Glutamatergic neuron (in vitro differentiated cells): ENCODE measurements at regions not wholly inside any gene's neighbourhood (a gene's known extent, or its start where the extent isn't known, plus 50 kb on each side); places are given as distances from the start of the nearest gene placed in this dataset.

Experiments
- DNase-seq: peaks from one replicate; pipeline ENCODE4 v3.0.0; 2022
- H3K27ac Mint-ChIP-seq: one replicate; pipeline ENCODE4 v1.8.0; 2020; ENCODE audit warnings: mild to moderate bottlenecking, mixed read lengths, inconsistent platforms; ENCODE audit not compliant: unreplicated experiment
- H3K27me3 Mint-ChIP-seq: one replicate; pipeline ENCODE4 v1.8.0; 2020; ENCODE audit warnings: mild to moderate bottlenecking, moderate library complexity, mixed read lengths, inconsistent platforms; ENCODE audit not compliant: unreplicated experiment
- H3K36me3 Mint-ChIP-seq: one replicate; pipeline ENCODE4 v1.8.0; 2020; ENCODE audit warnings: mild to moderate bottlenecking, mixed read lengths, inconsistent platforms; ENCODE audit not compliant: unreplicated experiment
- H3K4me1 Mint-ChIP-seq: one replicate; pipeline ENCODE4 v1.8.0; 2020; ENCODE audit warnings: mild to moderate bottlenecking, low read depth, mixed read lengths, inconsistent platforms; ENCODE audit not compliant: unreplicated experiment
- H3K4me3 Mint-ChIP-seq: one replicate; pipeline ENCODE4 v1.8.0; 2020; ENCODE audit warnings: mild to moderate bottlenecking, mixed read lengths, inconsistent platforms; ENCODE audit not compliant: unreplicated experiment
- H3K9me3 Mint-ChIP-seq: one replicate; pipeline ENCODE4 v1.8.0; 2020; ENCODE audit warnings: mild to moderate bottlenecking, moderate library complexity, mixed read lengths, inconsistent platforms; ENCODE audit not compliant: unreplicated experiment
- TF ChIP-seq, protein P1 (sequence below): fragments of 200-600 bp; sonication (generic); IDR thresholded peaks from one replicate; pipeline ENCODE4 v1.5.0; 2021; ENCODE audit not compliant: partially characterized antibody, unreplicated experiment

DNA sequence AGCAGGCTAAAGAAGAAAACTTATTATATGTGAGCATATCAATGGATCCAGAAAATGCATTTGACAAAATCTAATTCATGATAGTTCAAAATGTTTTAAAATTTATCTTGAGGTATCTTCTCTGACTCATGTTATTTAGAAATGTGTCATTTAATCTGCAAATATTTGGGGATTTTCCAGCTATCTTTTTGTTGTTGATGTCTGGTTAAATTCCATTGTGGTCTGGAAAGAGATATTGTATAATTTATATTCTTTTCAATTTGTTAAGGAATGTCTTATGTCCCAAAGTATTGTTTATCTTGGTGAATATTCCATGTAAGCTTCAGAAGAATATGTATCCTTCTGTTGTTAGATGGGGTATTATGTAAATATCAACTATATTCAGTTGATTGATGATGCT lies 942.5 kb downstream of the KCNMA1 start:
- Mint-ChIP-seq H3K27ac (no peak overlapping the region), H3K36me3 (peaks cover 4% of the 10 kb centered on the region), H3K4me1 (no peaks in the 10 kb centered on the region), H3K4me3 (no peak overlapping the region), H3K27me3 (no peaks in the 10 kb centered on the region), H3K9me3 (peaks cover 5% of the 10 kb centered on the region)
- TF ChIP-seq, protein P1, sequence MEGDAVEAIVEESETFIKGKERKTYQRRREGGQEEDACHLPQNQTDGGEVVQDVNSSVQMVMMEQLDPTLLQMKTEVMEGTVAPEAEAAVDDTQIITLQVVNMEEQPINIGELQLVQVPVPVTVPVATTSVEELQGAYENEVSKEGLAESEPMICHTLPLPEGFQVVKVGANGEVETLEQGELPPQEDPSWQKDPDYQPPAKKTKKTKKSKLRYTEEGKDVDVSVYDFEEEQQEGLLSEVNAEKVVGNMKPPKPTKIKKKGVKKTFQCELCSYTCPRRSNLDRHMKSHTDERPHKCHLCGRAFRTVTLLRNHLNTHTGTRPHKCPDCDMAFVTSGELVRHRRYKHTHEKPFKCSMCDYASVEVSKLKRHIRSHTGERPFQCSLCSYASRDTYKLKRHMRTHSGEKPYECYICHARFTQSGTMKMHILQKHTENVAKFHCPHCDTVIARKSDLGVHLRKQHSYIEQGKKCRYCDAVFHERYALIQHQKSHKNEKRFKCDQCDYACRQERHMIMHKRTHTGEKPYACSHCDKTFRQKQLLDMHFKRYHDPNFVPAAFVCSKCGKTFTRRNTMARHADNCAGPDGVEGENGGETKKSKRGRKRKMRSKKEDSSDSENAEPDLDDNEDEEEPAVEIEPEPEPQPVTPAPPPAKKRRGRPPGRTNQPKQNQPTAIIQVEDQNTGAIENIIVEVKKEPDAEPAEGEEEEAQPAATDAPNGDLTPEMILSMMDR: no peak
- DNase-seq: no peak

DNA sequence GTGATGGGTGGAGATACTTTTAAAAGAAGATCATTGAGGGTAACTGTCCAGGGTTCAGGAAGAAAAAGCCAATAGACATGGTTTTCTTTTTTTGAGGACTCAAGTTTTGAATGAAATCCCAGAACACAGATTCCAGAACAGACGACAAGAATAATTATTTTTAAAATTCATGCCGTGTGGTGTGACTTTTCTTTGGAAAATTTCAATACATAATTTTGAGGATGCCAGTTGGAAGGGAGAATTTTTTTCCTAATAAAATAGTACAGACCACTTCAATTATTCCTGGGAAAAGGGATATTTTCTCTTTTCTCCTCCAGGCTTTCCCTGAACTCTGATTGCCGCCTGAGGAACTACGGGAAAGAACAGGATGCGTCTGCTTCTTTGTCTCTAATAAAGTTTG lies 951.4 kb downstream of the KCNMA1 start:
- no peak overlapping the region for H3K4me3 Mint-ChIP-seq
- H3K9me3 Mint-ChIP-seq: peaks cover 3% of the 10 kb centered on the region
- H3K36me3 Mint-ChIP-seq: no peaks in the 10 kb centered on the region
- TF ChIP-seq, protein P1: no peak
- no peak for DNase-seq
- no peak overlapping the region for H3K27ac Mint-ChIP-seq
- no peaks in the 10 kb centered on the region for H3K4me1 Mint-ChIP-seq
- peaks cover 1% of the 10 kb centered on the region for H3K27me3 Mint-ChIP-seq

DNA sequence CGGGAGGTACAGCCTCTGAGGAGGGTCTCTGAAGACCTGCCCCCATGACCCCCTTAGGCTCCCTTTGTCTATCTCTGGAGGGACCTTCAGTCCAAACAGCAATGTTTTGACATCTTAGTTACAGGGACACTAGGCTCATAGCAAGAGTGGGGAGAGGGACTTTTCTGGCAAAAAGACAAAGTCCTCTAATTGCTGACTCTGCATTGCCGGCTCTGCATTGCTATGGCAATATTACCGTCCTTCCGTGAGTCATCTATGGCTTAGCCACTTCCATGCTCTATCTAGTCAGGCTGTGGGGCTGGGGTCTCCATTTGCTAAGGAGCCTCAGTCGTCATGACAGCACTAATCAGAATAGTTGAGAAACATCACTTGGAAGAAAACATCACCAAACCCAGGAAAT lies 952.6 kb downstream of the KCNMA1 start:
- Mint-ChIP-seq H3K27ac (no peak overlapping the region), H3K4me1 (no peaks in the 10 kb centered on the region), H3K36me3 (no peaks in the 10 kb centered on the region), H3K9me3 (no peaks in the 10 kb centered on the region), H3K4me3 (no peak overlapping the region), H3K27me3 (peaks cover 1% of the 10 kb centered on the region)
- TF ChIP-seq, protein P1: no peak
- no peak for DNase-seq

DNA sequence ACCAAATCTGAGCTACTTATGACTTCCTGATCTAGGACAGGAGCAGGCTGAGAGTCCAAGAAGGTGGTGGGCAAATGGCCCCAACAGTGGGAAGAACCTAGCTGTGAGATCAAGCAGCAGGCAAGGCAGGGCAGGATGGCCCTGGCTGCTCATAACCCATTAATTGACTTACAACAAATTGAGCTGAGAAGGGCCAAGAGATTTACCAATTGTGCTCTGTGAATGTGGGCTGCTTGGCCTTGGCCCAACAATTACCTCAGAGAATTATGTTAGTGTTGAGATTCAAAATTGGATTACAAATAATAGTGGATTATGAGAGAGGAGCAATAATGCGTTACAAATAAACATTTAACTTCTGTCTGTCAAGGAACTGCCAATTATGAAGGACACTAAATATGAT lies 956.5 kb downstream of the KCNMA1 start:
- Mint-ChIP-seq H3K27ac (no peak overlapping the region), H3K27me3 (peaks cover 1% of the 10 kb centered on the region), H3K9me3 (no peaks in the 10 kb centered on the region), H3K4me1 (no peaks in the 10 kb centered on the region), H3K4me3 (no peak overlapping the region), H3K36me3 (no peaks in the 10 kb centered on the region)
- TF ChIP-seq, protein P1: no peak
- no peak for DNase-seq

DNA sequence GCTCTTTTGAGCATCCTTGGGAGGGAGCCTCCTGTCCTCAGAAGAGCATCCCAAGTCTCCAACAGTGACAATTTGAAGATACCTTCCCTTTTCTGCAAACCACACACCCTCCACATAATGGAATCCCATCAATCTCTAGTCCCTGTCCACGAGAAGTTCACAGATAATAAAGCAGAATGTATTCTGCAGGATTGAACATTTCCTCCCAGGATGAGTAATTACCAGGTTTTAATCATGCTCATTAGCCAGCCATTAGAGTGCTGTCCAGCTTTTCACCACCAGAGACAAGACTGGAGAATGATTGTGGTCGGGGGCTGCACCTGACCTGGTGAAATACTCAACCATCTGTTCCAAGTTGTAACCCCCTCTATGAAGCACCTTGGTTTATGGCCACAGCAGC lies 958.6 kb downstream of the KCNMA1 start:
- H3K4me1 Mint-ChIP-seq: no peaks in the 10 kb centered on the region
- DNase-seq: no peak
- H3K4me3 Mint-ChIP-seq: no peak overlapping the region
- no peak overlapping the region for H3K27ac Mint-ChIP-seq
- TF ChIP-seq, protein P1: no peak
- no peaks in the 10 kb centered on the region for H3K9me3 Mint-ChIP-seq
- H3K27me3 Mint-ChIP-seq: peaks cover under 1% of the 10 kb centered on the region
- H3K36me3 Mint-ChIP-seq: no peaks in the 10 kb centered on the region
